Heart left ventricle (tissue), 13 donors: ENCODE measurements at regions not wholly inside any gene's neighbourhood (a gene's known extent, or its start where the extent isn't known, plus 50 kb on each side); places are given as distances from the start of the nearest gene placed in this dataset.

Source experiments
- POLR2A ChIP-seq, 2 donors: fragments of 450-650 bp; IDR thresholded peaks; one replicate each; pipeline ENCODE4 v1.6.1; 2017; ENCODE audit warnings: antibody characterized with exemption in 2 of 2, mild to moderate bottlenecking in 2 of 2, moderate library complexity in 2 of 2
- TF ChIP-seq, protein P1 (sequence below), 12 donors: fragments of 200-600 bp; sonication (generic) in 4 of 12; IDR thresholded peaks; one replicate each; pipeline versions ENCODE4 v1.5.0 to v1.8.0; 2018 to 2022; ENCODE audit warnings: antibody characterized with exemption in 12 of 12, mild to moderate bottlenecking in 5 of 12
- donor health status: ischemic (EF 13 %, LVEDD 7.1; RV severe dilation, severe dysfunction).
- donor health status: DM: no; HTN: yes; CAD: no.
- donor health status: DM: no; HTN: no; CAD: no.
- donor health status: ischemic (EF 25% LVEDD 6.9; RV normal size, moderate dysfunction).
- donor health status: ischemic (EF 25% LVEDD 5.7; RV mildly dilated, moderate dysfunction).
- donor health status: ischemic (EF 35%, LVEDD 5.7; RV mildly dilated, moderate dysfunction).
- donor health status: nonischemic (EF 11% LVEDD 7.7; RV severe dilation, severe dysfunction).
- donor health status: DM: yes; HTN: yes; CAD: no.
- donor health status: PGD.
- donor health status: ischemic (EF 29% LVEDD 5.4; RV normal size, mild dysfunction).
- donor health status: nonischemic (EF 23%, LVEDD 6.1; RV moderate dilation, normal function).

- TF ChIP-seq, protein P1, sequence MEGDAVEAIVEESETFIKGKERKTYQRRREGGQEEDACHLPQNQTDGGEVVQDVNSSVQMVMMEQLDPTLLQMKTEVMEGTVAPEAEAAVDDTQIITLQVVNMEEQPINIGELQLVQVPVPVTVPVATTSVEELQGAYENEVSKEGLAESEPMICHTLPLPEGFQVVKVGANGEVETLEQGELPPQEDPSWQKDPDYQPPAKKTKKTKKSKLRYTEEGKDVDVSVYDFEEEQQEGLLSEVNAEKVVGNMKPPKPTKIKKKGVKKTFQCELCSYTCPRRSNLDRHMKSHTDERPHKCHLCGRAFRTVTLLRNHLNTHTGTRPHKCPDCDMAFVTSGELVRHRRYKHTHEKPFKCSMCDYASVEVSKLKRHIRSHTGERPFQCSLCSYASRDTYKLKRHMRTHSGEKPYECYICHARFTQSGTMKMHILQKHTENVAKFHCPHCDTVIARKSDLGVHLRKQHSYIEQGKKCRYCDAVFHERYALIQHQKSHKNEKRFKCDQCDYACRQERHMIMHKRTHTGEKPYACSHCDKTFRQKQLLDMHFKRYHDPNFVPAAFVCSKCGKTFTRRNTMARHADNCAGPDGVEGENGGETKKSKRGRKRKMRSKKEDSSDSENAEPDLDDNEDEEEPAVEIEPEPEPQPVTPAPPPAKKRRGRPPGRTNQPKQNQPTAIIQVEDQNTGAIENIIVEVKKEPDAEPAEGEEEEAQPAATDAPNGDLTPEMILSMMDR (IDR thresholded peaks at IDR 0.05): no peak
- no peak for TF ChIP-seq POLR2A (IDR thresholded peaks at IDR 0.05)
These were observed 184.7 kb upstream of the PLPP4 start for GRCh38 chr10:120272350-120272749.
